ENCODE measurements at regions not wholly inside any gene's neighbourhood (a gene's known extent, or its start where the extent isn't known, plus 50 kb on each side); places are given as distances from the start of the nearest gene placed in this dataset.
"Not testable (repeated sequence)": the region's sequence is repeated elsewhere in the genome, so short reads cannot be mapped to it uniquely, and the experiment has no call there.

GRCh38 chr9:75551861-75552260 is 338.6 kb upstream of the PCSK5 start:
- no peak for DNase-seq

- DNase-seq = no peak
Measured at GRCh38 chr9:75552941-75553340, 337.5 kb upstream of the PCSK5 start.

DNA sequence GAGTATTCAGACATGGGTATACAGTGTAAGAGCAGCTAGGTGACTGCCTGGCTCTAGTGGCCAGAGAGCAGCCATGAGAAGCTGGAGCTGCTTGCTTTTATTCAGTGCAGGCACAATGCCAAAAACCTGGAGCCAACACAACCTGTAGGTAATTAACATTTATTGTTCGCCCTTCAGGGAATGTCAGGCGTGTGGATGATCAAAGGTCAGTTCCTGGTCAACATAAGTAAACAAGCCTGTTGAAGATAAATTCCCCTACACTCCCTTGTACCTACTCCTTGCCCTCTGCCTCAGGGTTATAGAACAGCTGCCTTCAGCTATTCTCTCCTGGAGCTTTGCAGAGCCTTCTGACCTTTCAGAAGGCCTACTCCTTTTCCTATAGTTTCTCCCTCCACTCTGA is 323.7 kb upstream of the PCSK5 start:
- DNase-seq = not testable (repeated sequence)

GRCh38 chr9:75570538-75570937 is 319.9 kb upstream of the PCSK5 start:
- DNase-seq = no peak

DNA sequence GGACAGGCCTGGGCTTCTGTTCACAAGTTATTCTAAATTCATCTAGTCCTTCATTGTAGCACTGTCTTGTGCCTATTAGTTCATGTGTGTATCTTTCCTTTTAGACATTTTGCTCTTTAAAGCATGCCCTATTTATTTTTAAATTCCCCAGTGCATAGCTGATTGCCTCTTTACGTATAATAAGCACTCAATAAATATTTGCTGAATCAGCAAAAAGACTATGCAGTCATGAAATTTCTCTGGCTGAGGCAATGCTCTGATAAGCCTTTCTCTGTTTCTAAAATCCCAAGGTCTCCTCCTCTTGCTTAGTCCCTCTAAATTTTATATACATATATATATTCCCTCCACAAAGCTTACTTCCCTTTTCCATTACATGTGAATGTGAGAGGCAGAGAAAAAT is 315.9 kb upstream of the PCSK5 start:
- no peak for DNase-seq

GRCh38 chr9:75582870-75583269 is 307.6 kb upstream of the PCSK5 start:
- no peak for DNase-seq

GRCh38 chr9:75588808-75589207 is 301.7 kb upstream of the PCSK5 start:
- no peak for DNase-seq

DNA sequence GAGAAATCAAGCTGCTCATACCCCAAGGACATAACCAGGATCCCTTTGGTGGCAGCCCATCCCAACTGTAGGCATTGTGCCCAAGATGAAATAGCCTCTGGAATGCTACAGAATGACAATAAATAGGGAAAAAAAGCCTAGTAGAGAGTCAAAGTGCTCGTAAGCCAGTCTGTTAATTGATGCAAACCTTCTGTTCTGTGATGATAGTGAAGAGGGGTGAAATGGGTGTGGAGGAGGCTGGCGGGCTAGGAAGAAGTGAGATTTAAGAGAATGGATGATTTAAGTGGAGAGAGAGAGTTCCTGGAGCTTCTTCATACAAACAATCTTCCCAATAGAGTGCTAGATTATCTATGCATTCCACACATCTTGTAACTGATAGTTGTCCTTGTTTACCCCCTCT is 301.0 kb upstream of the PCSK5 start:
- DNase-seq = no peak

DNA sequence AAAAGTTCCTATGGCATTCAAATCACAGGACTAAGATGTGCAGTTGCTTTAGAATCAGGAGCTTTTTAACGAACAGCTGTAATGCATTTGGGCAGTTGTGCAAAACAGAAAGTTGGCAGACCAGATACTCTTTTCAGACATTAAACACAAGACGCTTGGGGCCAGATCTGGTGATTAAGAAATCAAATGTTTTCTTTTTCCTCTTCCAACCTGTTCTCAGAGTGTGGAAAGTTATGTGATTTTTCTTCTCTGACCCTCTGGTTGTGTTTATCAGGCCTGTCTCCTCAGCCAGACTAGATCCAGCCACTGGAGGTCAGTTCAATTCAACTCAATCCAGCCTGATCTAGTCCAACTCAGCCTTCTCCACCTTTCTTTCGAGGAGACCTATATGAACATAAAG is 298.5 kb upstream of the PCSK5 start:
- DNase-seq = no peak

- DNase-seq = no peak
Measured at GRCh38 chr9:75592586-75592985, 297.9 kb upstream of the PCSK5 start.

DNA sequence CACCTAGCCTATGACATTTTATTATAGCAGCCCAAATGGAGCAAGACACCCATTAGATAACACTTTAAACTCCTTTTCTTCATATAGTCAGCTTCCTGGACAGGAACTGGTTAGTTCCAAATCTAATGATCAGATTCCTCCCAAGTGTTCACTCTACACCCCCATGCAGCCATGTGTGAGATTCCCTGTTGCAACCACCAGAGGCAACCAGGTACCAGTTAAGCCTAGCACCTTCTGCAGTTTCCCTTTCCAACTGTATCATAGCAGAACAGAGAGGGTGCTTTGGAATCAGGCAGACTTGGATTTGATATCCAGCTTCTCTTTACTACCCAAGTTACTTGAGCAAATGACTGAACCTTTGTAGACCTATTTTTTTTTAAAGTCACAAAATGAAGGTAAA is 296.6 kb upstream of the PCSK5 start:
- DNase-seq = no peak

DNA sequence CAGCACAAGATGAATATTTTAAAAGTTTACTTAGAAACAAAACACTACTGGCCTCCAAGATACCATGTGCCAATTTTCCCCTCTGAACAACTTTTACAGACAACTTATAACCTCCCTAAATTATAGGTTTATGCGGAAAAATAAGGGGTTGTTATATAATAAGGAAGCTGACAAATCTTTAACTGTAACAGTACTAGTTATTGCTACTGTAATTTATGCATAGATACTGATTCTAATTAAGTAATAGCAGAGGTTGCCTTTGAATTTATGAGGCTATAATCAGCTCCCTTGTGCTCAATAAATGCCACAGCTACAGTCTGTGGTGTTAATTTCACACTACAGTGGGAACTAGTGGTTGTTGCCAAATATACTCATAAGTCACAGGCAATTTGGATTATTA is 291.3 kb upstream of the PCSK5 start:
- DNase-seq = no peak

GRCh38 chr9:75601280-75601679 is 289.2 kb upstream of the PCSK5 start:
- DNase-seq = no peak

- no peak for DNase-seq
Measured at GRCh38 chr9:75602060-75602459, 288.4 kb upstream of the PCSK5 start.

DNA sequence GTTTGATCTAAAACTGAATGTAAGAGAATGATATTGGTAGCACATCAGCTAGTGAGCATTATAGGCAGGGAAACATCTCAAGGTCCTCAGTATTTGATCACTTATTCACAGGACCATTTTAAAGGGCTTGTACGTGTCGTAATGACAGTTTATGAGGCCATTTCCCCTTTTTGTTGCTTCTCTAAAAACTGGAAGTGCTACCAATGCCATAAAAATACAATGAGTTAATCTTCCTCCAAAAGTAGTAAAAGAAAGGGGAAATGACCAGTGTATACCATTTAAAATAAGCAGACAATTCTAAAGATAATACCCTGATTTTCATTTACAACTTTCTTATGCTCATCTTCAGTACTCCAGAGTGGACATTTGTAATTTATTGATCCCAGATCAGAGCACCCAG is 285.8 kb upstream of the PCSK5 start:
- DNase-seq = no peak

- DNase-seq = no peak
Measured at GRCh38 chr9:75607521-75607920, 283.0 kb upstream of the PCSK5 start.

GRCh38 chr9:75609401-75609800 is 281.1 kb upstream of the PCSK5 start:
- DNase-seq = no peak

DNA sequence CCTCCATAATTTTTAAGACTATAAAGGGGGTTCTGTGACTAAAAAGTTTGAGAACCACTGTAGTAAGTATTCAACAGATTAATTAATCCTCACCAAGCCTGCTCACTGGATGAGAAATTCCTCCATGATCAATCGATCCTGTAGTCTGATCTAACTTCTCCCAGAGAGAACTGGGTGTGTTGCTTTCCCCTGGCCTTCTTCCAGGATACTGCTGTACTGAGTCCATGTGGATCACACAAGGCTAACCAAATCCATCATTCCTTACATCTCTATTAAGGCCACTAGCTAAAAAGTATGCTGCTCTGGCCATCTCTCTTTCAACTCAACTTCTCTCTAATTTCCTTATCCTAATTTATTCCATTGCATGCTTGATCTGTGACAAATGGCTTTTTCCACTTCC is 280.2 kb upstream of the PCSK5 start:
- DNase-seq = no peak

DNA sequence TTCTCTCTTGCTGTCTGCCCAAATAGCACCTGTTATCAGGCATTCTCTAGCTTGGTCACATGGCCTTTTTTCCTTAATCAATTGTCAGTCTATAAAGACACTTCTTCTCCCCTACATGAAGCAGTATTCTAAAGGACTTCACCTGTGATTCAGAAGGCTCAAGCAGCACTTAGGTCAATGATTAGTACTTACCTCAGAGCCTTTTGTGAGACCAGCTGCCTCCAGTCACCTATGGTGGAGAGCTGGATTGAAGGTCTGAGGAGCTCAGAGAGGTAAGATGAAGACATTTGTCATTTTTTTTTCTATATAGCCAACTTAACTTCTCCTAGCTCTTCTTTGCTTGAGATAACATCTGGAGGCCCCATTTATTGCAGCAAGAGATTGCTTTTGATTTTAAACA is 278.3 kb upstream of the PCSK5 start:
- no peak for DNase-seq

- no peak for DNase-seq
Measured at GRCh38 chr9:75612754-75613153, 277.7 kb upstream of the PCSK5 start.

DNA sequence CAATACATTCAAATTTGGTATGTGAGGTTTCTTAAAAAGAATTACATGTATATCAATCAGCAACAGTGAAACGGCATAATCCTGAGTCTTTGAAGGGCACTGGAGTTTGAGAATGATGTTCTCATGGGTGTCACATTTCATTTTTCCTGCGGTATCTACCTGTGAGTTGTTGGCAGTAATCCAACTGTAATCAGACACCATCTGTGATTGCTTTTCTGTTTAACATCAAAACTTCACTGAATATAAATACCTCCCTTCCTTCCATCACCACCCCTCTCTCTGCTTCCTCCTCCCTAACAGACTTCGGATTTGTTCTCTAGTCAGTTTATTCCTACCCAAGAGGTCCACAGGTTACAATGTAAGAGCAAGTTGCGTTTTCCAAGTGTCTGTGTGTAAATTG is 275.2 kb upstream of the PCSK5 start:
- DNase-seq = no peak

DNA sequence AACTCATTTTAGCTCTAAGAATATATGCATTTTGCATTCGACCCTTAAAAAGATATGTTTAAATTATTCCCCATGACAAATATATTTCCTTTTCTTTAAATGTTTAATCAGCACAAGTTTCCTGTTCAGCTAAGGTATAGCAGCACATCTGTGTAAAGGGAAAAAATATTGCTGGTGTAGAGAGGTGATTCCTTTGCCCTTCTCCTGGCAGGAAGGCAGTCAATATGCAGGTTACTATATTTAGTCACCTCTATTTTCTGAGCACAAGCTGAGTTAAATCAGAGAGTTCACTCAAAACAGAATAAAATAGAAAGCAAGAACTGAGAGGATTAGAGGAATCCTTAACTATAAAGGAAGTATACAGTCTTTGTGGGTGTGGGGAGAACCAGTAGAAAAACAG is 274.4 kb upstream of the PCSK5 start:
- no peak for DNase-seq

DNA sequence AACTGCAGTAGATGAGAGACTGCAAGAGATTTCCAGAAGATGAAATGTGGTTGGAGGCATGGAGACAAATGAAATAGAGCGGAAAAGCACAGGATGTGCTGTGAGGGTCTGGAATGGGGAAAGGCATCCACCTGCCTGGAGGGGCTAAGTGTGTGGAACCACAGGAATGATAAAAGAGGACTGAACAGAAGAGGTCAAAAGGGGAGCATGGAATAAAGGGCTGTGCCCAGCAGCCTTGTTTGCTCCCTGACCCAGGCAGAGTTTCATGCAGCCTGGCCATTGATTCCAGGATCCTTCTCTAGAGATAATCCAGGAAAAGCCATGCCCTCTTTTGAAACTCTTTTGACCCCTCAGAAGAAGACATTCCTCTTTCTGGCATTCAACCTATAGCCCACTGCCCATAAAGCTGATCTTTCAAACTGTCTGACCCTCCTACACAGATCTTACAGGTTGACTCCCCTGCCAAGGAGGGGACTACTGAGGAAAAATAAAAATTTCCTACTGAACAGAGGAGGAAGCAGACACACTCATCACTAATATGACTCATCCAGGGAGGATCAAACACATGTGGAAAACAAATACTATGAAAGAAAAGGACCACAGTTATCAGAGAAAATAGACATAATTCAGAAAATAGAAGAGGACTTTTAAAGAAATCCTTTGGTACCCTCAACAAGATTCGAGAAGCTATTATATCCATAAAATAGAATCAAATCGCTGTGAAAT is 273.5 kb upstream of the PCSK5 start:
- DNase-seq = no peak

GRCh38 chr9:75623462-75623861 is 267.0 kb upstream of the PCSK5 start:
- no peak for DNase-seq

- DNase-seq = no peak
Measured at GRCh38 chr9:75624998-75625397, 265.5 kb upstream of the PCSK5 start.

DNA sequence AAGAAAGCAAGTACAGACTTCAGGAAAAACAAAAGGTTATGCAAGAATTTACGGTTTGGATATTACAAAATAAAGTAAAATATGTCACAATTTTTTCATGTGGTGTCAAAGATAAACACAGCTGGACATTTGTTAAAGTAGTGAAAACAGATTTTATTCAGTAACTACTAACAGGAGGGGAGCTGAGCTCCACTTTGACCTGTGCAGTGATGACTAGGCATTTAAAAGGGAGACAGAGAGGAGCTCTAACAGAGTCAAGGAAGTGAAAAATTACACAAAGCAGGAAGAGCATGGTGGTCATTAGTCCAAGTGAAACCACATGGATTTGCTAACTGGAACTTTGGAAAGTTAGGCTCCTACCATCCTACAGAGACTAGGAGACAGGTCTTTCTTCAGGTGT is 263.6 kb upstream of the PCSK5 start:
- DNase-seq = no peak

Data from activated naive CD4-positive, alpha-beta T cell (primary cell).